SJSA1 (cell line): ENCODE measurements at regions not wholly inside any gene's neighbourhood (a gene's known extent, or its start where the extent isn't known, plus 50 kb on each side); places are given as distances from the start of the nearest gene placed in this dataset.

Experiments
- DNase-seq, 2 experiments: peaks; one replicate each; pipeline ENCODE4 v3.0.0-alpha.2; 2015 to 2020; ENCODE audit warnings: low spot score in 2 of 2, low read depth in 1 of 2
- H3K27ac ChIP-seq: fragments of 250-450 bp; sonication (Bioruptor Pico); 2 replicates; pipeline ENCODE4 v1.5.1; 2020; ENCODE audit warnings: mild to moderate bottlenecking, moderate library complexity
- H3K27me3 ChIP-seq: fragments of 250-450 bp; sonication (Bioruptor Pico); replicated peaks from 2 replicates; pipeline ENCODE4 v1.5.1; 2020; ENCODE audit warnings: mild to moderate bottlenecking, moderate library complexity
- H3K36me3 ChIP-seq: fragments of 250-450 bp; sonication (Bioruptor Pico); 2 replicates; pipeline ENCODE4 v1.5.1; 2020; ENCODE audit warnings: mild to moderate bottlenecking
- H3K4me1 ChIP-seq: fragments of 250-450 bp; sonication (Bioruptor Pico); replicated peaks from 2 replicates; pipeline ENCODE4 v1.6.1; 2021; ENCODE audit warnings: mild to moderate bottlenecking
- H3K4me3 ChIP-seq: fragments of 250-450 bp; sonication (Bioruptor Pico); 2 replicates; pipeline ENCODE4 v1.5.1; 2020; ENCODE audit warnings: mild to moderate bottlenecking
- H3K9me3 ChIP-seq: fragments of 250-450 bp; sonication (Bioruptor Pico); replicated peaks from 2 replicates; pipeline ENCODE4 v1.5.1; 2020; ENCODE audit warnings: mild to moderate bottlenecking

DNA sequence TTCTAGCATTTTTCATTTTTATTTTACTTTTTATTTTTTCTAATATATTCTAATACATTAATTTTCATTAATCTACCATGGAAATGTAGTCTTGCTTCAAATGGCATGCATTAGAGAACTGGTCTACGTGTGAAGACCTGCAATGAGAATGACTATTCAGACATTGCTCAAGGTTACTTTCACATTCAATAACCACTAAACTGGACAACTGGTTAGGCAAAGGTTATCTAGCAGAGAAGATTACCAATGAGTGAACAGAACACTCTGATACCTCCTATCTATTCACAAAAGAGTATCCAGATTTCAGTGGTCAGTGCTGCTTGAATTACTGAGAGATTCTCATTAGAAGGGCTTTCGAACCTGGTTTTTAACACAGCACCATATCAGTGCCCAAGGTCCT, 58.9 kb upstream of the ARHGAP24 start:
- DNase-seq, result no peak
- Histone ChIP-seq H3K4me1 (no peaks in the 10 kb centered on the region), H3K27me3 (no peaks in the 10 kb centered on the region; the same call in none of the 2 replicates), H3K9me3 (no peaks in the 10 kb centered on the region), H3K27ac (no peak overlapping the region), H3K4me3 (no peak overlapping the region), H3K36me3 (no peaks in the 10 kb centered on the region)

DNA sequence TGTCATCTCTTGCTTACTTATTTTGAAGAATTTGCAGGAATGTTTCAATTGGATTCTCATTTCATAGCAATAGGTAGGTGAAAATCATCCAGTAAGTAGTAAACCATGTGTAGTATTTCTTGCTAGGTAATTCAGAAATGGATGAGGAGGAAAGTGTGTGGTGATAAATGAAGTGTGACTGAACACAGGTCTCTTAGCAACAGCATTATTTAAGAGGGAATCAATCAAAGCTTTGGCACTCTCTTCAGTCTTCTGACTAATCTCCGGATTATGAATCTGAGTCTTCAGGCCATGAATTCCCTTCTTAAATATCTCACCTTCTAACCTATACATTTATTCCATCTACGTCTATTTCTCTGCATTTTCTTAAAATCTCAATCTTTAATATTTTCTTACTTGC, 55.8 kb upstream of the ARHGAP24 start:
- H3K4me1 ChIP-seq, result no peaks in the 10 kb centered on the region
- H3K27me3 ChIP-seq, result no peaks in the 10 kb centered on the region; the same call in none of the 2 replicates
- no peaks in the 10 kb centered on the region for H3K9me3 ChIP-seq
- DNase-seq, result no peak
- no peak overlapping the region for H3K27ac ChIP-seq
- no peaks in the 10 kb centered on the region for H3K36me3 ChIP-seq
- no peak overlapping the region for H3K4me3 ChIP-seq

DNA sequence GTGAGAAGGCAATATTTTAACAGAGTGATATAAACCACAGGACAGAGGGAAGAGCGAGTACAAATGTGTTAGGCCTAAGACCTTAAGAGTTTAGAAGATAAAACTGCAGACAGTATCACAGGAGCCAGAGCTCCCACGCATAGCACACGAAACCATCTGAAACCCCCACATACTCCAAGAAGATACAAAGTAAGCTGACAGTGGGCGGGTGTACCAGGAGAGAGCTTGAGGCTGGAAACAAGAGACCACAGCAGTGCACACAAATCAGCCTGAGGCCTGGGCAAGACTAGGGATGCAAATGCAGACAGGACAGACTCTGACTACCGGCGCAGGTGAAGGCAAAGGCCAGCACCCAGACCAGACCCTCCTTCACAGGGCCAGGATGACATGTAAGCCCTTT, 54.1 kb upstream of the ARHGAP24 start:
- DNase-seq, result no peak
- Histone ChIP-seq H3K36me3 (no peaks in the 10 kb centered on the region), H3K27ac (no peak overlapping the region), H3K4me1 (no peaks in the 10 kb centered on the region), H3K9me3 (no peaks in the 10 kb centered on the region), H3K27me3 (no peaks in the 10 kb centered on the region; the same call in 1 of the 2 replicates), H3K4me3 (no peak overlapping the region)

DNA sequence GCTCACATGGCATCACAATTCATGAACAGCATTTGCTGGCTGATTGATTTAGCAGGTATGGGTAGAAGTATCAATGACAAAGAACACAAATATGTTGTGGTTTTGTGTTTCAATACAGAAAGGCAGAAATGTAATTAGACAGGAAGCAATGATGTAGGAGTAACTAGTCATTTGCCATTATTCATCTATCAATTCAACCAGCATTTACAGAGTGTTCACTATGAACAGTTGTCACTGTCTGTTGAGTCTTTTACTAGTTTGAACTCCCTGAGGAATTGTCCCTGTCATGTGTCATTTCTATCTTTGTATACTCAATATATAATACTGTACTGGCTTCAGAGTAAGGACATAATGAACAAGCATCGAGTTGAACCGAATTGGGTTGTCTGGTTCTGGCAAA, 51.5 kb upstream of the ARHGAP24 start:
- Histone ChIP-seq H3K4me1 (no peaks in the 10 kb centered on the region), H3K27me3 (no peaks in the 10 kb centered on the region), H3K9me3 (no peaks in the 10 kb centered on the region), H3K36me3 (no peaks in the 10 kb centered on the region), H3K27ac (no peak overlapping the region), H3K4me3 (no peak overlapping the region)
- DNase-seq, result no peak
